Body of pancreas (tissue), 4 donors: ENCODE measurements at regions not wholly inside any gene's neighbourhood (a gene's known extent, or its start where the extent isn't known, plus 50 kb on each side); places are given as distances from the start of the nearest gene placed in this dataset.

ENCODE experiments used
- POLR2A ChIP-seq, 3 donors: fragments of 450-650 bp; IDR thresholded peaks; one replicate each; pipeline ENCODE4 v1.6.1; 2016; ENCODE audit warnings: antibody characterized with exemption in 3 of 3, mild to moderate bottlenecking in 2 of 3
- TF ChIP-seq, protein P1 (sequence below), 7 experiments: fragments of 450-650 bp in 4 of 7; fragments of 200-600 bp in 3 of 7; sonication (generic) in 3 of 7; IDR thresholded peaks; one replicate each; pipeline ENCODE4 v1.5.1; 2016 to 2019; ENCODE audit warnings: antibody characterized with exemption in 7 of 7

DNA sequence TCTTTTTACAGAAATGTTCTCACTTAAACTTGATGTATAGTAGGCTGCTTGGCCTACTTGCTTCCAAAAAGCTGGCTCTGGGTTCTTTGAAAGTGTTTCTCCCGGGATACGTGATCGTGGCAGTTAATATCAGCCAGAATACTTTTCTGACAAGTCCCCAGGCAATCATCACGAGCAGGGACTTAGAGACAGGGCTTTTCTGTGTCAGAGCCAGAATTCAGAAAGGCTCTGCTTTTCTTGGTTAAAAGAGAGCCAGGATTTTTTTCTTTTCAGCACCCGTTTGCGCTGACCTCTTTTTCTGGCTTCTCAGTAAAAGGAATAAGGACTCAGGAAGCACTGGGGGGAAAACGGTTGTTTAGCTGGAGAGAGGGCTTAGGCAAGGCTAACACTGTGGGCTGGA, 57.8 kb upstream of the ARHGAP5 start:
- TF ChIP-seq, protein P1, sequence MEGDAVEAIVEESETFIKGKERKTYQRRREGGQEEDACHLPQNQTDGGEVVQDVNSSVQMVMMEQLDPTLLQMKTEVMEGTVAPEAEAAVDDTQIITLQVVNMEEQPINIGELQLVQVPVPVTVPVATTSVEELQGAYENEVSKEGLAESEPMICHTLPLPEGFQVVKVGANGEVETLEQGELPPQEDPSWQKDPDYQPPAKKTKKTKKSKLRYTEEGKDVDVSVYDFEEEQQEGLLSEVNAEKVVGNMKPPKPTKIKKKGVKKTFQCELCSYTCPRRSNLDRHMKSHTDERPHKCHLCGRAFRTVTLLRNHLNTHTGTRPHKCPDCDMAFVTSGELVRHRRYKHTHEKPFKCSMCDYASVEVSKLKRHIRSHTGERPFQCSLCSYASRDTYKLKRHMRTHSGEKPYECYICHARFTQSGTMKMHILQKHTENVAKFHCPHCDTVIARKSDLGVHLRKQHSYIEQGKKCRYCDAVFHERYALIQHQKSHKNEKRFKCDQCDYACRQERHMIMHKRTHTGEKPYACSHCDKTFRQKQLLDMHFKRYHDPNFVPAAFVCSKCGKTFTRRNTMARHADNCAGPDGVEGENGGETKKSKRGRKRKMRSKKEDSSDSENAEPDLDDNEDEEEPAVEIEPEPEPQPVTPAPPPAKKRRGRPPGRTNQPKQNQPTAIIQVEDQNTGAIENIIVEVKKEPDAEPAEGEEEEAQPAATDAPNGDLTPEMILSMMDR (IDR thresholded peaks at IDR 0.05): no peak
- TF ChIP-seq POLR2A (IDR thresholded peaks at IDR 0.05): no peak
